ENCODE measurements at regions not wholly inside any gene's neighbourhood (a gene's known extent, or its start where the extent isn't known, plus 50 kb on each side); places are given as distances from the start of the nearest gene placed in this dataset.

DNA sequence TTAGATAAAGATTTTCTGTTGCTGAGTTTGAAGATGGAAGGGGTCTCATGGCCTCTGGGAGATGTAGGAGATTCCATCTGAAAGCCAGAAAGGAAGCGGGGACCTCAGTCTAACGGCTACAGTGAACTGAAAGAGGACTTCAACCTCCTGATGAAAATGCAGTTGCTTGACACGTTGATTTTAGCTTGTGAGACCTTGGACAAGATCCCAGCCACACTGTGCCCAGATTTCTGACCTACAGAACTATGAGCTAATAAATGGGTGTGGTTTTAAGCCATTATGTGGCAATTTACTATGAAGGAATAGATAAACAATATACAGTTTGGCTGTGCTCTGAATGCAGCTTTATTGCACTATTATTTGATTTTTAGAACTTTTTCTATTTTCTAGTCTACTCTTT is 342.3 kb upstream of the SEMA3D start:
- Histone ChIP-seq H2AFZ (ENCODE audit: control insufficient read depth, low read length) (no peak overlapping the region), H3K4me1 (ENCODE audit: control insufficient read depth, extremely low read depth, insufficient read depth, low read length) (no peaks in the 10 kb centered on the region), H4K20me1 (ENCODE audit: control insufficient read depth, extremely low read depth, insufficient read depth, low read length) (no peaks in the 10 kb centered on the region), H3K4me3 (ENCODE audit: control insufficient read depth in 2 of 3, extremely low read depth in 1 of 3, insufficient read depth in 2 of 3, low read depth in 1 of 3, low read length in 3 of 3) (no peak overlapping the region), H3K27ac (ENCODE audit: control insufficient read depth, insufficient read depth, low read length) (no peak overlapping the region), H3K27me3 (ENCODE audit: control insufficient read depth, extremely low read depth, insufficient read depth, low read length) (no peaks in the 10 kb centered on the region), H3K79me2 (ENCODE audit: control insufficient read depth, insufficient read depth, low read length) (no peaks in the 10 kb centered on the region), H3K36me3 (ENCODE audit: control insufficient read depth in 2 of 2, extremely low read depth in 1 of 2, insufficient read depth in 2 of 2, low read length in 2 of 2) (no peaks in the 10 kb centered on the region), H3K9ac (ENCODE audit: control insufficient read depth, extremely low read depth, insufficient read depth, low read length) (no peak overlapping the region), H3K9me1 (ENCODE audit: control insufficient read depth, extremely low read depth, insufficient read depth, low read length) (no peaks in the 10 kb centered on the region), H3K9me3 (ENCODE audit: control insufficient read depth, low read depth, low read length) (no peaks in the 10 kb centered on the region), H3K4me2 (ENCODE audit: control insufficient read depth, extremely low read depth, insufficient read depth, low read depth, low read length) (no peak overlapping the region)
- dilution Hi-C loops (cut with MboI; ENCODE audit: extremely low pct_ligation_motif_present, low sequenced_read_pairs), result no loop called here
- FAIRE-seq (no peak), DNase-seq (ENCODE audit: low read depth, low spot score) (no peak)
- TF ChIP-seq, protein P1, sequence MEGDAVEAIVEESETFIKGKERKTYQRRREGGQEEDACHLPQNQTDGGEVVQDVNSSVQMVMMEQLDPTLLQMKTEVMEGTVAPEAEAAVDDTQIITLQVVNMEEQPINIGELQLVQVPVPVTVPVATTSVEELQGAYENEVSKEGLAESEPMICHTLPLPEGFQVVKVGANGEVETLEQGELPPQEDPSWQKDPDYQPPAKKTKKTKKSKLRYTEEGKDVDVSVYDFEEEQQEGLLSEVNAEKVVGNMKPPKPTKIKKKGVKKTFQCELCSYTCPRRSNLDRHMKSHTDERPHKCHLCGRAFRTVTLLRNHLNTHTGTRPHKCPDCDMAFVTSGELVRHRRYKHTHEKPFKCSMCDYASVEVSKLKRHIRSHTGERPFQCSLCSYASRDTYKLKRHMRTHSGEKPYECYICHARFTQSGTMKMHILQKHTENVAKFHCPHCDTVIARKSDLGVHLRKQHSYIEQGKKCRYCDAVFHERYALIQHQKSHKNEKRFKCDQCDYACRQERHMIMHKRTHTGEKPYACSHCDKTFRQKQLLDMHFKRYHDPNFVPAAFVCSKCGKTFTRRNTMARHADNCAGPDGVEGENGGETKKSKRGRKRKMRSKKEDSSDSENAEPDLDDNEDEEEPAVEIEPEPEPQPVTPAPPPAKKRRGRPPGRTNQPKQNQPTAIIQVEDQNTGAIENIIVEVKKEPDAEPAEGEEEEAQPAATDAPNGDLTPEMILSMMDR (optimal IDR thresholded peaks at IDR 0.05 in 1 of 3, IDR thresholded peaks at IDR 0.05 in 1 of 3, conservative IDR thresholded peaks at IDR 0.05 in 1 of 3; ENCODE audit: extremely low read depth in 1 of 3, insufficient read depth in 2 of 3, low read length in 3 of 3), result no peak
- no peak for TF ChIP-seq EZH2 (IDR thresholded peaks at IDR 0.05; ENCODE audit: low read length)

DNA sequence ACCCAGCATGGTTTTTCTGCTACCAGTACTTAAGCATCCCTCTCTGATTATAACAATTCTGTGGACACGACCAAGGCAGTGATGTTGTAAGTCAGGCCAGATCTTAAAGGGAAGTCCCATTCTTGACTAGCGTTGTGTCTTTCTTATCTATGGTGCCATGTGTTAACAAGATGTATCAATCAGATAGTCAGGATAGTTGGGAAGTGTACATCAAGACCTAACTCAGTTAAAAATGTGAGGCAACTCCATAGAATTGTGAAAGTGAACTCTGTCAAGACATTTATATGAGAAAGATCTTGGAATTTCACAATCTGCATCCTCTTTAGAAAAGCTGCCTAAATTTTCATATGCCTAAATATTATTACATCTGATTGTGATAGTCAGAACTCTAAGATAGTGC is 341.7 kb upstream of the SEMA3D start:
- TF ChIP-seq EZH2 (IDR thresholded peaks at IDR 0.05; ENCODE audit: low read length), result no peak
- TF ChIP-seq, protein P1 (optimal IDR thresholded peaks at IDR 0.05 in 1 of 3, IDR thresholded peaks at IDR 0.05 in 1 of 3, conservative IDR thresholded peaks at IDR 0.05 in 1 of 3; ENCODE audit: extremely low read depth in 1 of 3, insufficient read depth in 2 of 3, low read length in 3 of 3), result no peak
- dilution Hi-C loops (cut with MboI; ENCODE audit: extremely low pct_ligation_motif_present, low sequenced_read_pairs), result no loop called here
- no peak overlapping the region for H3K4me3 ChIP-seq (ENCODE audit: control insufficient read depth in 2 of 3, extremely low read depth in 1 of 3, insufficient read depth in 2 of 3, low read depth in 1 of 3, low read length in 3 of 3)

More for the DNA sequence above, 341.7 kb upstream of the SEMA3D start:
- Histone ChIP-seq H3K27ac (ENCODE audit: control insufficient read depth, insufficient read depth, low read length) (no peak overlapping the region), H2AFZ (ENCODE audit: control insufficient read depth, low read length) (no peak overlapping the region), H3K36me3 (ENCODE audit: control insufficient read depth in 2 of 2, extremely low read depth in 1 of 2, insufficient read depth in 2 of 2, low read length in 2 of 2) (no peaks in the 10 kb centered on the region), H3K79me2 (ENCODE audit: control insufficient read depth, insufficient read depth, low read length) (no peaks in the 10 kb centered on the region), H3K4me2 (ENCODE audit: control insufficient read depth, extremely low read depth, insufficient read depth, low read depth, low read length) (no peak overlapping the region), H3K9me1 (ENCODE audit: control insufficient read depth, extremely low read depth, insufficient read depth, low read length) (no peaks in the 10 kb centered on the region), H3K4me1 (ENCODE audit: control insufficient read depth, extremely low read depth, insufficient read depth, low read length) (no peaks in the 10 kb centered on the region), H3K9me3 (ENCODE audit: control insufficient read depth, low read depth, low read length) (no peaks in the 10 kb centered on the region), H3K27me3 (ENCODE audit: control insufficient read depth, extremely low read depth, insufficient read depth, low read length) (no peaks in the 10 kb centered on the region), H3K9ac (ENCODE audit: control insufficient read depth, extremely low read depth, insufficient read depth, low read length) (no peak overlapping the region), H4K20me1 (ENCODE audit: control insufficient read depth, extremely low read depth, insufficient read depth, low read length) (no peaks in the 10 kb centered on the region)
- DNase-seq (ENCODE audit: low read depth, low spot score), result no peak
- no peak for FAIRE-seq

All from keratinocyte (primary cell).